Esophagus muscularis mucosa (tissue), 2 donors: ENCODE measurements at regions not wholly inside any gene's neighbourhood (a gene's known extent, or its start where the extent isn't known, plus 50 kb on each side); places are given as distances from the start of the nearest gene placed in this dataset.

Source experiments
- EP300 ChIP-seq: sonication (generic); formaldehyde crosslinking; IDR thresholded peaks from one replicate; pipeline ENCODE4 v1.6.1; 2017; ENCODE audit warnings: antibody characterized with exemption
- POLR2A ChIP-seq: fragments of 450-650 bp; IDR thresholded peaks from one replicate; pipeline ENCODE4 v1.6.1; 2017; ENCODE audit warnings: antibody characterized with exemption, moderate library complexity, mild to moderate bottlenecking, low read depth

DNA sequence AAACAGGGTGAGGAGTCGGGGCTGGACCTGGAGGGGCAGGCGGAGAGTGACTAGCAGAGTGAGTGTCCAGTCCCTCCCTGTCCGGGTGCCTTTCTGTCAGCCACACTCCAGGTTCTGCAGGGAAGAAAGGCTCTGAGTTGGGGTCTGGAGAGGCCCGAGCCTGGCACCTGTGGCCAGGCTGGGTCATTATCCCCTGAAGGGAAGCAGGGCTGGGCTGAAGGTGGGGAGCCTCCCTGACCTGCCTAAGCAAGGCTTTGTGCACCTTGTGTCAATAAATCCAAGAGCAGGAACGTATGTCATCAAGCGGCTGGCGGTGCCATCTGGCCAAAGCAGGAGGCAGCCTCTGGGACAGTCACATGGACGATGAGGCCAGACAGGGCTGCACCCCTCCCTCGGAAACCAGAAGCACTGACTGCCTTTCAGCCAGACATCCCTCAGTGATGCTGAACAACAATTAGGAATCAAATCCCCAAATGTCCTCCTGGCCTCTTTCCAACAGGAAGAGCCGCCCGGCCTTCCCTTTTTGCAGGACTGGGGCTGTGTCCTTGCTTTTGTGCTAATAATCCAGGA lies 73.9 kb upstream of the FGF3 start:
- no peak for TF ChIP-seq EP300
- no peak for TF ChIP-seq POLR2A
